ENCODE measurements at regions not wholly inside any gene's neighbourhood (a gene's known extent, or its start where the extent isn't known, plus 50 kb on each side); places are given as distances from the start of the nearest gene placed in this dataset.
"Not testable (repeated sequence)": the region's sequence is repeated elsewhere in the genome, so short reads cannot be mapped to it uniquely, and the experiment has no call there.

DNA sequence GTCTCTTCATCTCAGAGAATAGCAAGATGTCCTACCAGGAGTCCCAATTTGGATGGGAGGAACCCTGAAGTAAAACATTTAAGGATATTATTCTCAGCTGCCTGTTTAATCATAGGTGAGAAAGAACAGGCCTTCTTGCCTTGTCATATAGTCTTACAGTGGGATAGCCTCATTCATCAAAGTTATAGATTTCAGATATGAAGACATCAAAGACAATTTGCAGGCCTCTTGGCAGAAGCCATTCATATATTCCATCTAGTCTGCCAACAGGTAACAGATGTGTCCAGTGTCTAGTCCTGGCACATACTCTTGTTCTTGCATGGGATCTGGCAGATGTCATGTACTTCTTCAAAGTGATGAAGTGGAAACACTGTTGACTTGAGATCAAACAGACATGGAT, 601.3 kb upstream of the GHITM start:
- DNase-seq (no peak), ATAC-seq (replicated peaks) (no peak)
- Mint-ChIP-seq H3K4me1 (ENCODE audit: low read depth in 2 of 2) (no peaks in the 10 kb centered on the region), H3K27ac (no peak overlapping the region), H3K4me3 (no peak overlapping the region), H3K27me3 (no peaks in the 10 kb centered on the region), H3K9me3 (peaks cover 7 to 10% of the 10 kb centered on the region in 2 donors), H3K36me3 (ENCODE audit: insufficient read depth) (no peaks in the 10 kb centered on the region)

DNA sequence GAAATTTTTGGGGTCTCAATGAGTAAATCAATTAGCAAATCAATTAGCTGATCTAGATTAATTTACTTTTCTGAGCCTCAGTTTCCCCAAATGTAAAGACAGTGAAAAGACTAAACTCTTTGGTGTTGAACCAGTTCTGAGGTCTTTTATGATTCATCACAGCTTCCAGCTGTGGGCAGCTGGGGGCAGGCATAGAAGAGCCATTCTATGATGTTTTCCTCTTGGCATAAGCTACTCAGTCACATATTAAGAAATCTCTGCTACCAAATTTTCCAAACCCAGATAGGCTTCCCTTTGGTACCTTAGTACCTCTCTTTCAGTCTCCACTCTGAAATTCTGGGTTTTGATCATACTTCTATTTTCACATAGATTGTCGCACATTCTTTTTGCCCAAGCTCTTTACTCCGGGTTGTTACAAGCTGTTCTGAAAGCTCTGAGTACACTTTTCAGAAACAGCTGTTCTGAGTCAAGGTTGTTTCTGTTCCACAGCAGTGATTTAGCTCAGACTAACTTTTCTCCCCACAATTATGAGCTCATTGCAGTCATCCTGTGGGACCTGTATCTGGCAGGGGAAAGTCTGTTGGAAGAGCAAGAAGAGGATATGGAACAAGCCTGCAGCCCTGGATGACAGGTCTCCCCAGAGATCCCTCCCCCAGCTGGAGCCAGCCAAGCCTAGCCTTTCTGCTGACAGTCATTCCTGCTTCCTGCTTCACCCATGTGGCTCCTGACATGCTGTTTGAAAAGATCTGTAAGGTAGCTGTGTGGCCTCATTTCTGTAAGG, 599.6 kb upstream of the GHITM start:
- no peaks in the 10 kb centered on the region for H3K4me1 Mint-ChIP-seq (ENCODE audit: low read depth in 2 of 2)
- no peaks in the 10 kb centered on the region for H3K27me3 Mint-ChIP-seq
- no peaks in the 10 kb centered on the region for H3K36me3 Mint-ChIP-seq (ENCODE audit: insufficient read depth)
- ATAC-seq (replicated peaks): no peak
- H3K9me3 Mint-ChIP-seq: peaks cover 7% of the 10 kb centered on the region in 2 donors
- no peak overlapping the region for H3K27ac Mint-ChIP-seq
- no peak for DNase-seq
- H3K4me3 Mint-ChIP-seq: no peak overlapping the region

DNA sequence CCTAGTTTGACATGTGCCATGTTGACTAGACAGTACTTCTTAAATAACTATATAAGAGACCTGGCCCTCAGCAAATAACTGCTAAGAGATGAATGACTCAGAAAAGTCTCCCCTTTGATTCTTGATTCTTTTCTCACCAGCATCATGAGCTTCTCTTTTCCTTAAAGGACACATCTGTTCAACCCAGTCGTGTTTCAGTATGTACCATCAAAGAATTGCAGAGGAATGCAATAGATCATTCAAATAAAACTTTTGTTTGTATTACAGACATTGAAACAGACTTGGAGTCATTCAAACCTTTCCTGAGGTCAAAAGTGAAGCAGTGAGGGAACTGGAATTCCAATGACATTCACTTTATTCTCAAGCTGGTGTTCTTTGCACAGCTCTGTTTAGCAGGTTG, 598.3 kb upstream of the GHITM start:
- no peak for ATAC-seq (replicated peaks)
- no peak for DNase-seq
- Mint-ChIP-seq H3K9me3 (peaks cover 7% of the 10 kb centered on the region in 2 donors), H3K36me3 (ENCODE audit: insufficient read depth) (no peaks in the 10 kb centered on the region), H3K27me3 (no peaks in the 10 kb centered on the region), H3K4me3 (no peak overlapping the region), H3K4me1 (ENCODE audit: low read depth in 2 of 2) (no peaks in the 10 kb centered on the region), H3K27ac (no peak overlapping the region)

DNA sequence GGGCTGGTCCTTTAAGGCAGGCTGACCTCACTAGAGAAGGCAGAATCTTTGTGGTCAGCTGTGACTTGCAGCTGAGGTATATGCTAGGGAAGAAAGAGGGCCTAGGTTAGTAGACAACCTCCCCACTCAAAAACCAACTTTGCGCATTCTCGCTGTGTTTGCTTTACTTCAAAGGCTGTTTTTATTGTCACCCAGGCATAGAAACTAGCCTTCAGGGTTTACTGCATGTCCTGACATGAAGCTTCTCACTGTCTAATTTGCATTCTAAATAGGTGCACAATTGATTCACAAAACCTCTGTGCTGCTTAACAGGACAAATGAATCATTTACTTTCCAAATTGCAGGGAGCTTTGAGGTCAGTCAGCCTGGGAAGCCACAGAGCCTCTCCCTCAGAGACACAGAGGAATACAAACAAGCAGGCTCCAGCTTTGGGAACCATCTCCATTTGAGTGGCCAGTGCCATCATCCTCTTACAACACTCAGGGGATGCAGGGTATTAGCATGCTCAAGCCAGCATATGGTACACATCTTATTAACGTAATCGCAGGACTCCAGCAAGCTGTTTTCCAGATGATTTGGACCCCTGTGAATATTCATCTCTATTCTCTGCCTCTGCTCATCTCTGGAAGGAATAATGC, 596.4 kb upstream of the GHITM start:
- H3K9me3 Mint-ChIP-seq: peaks cover 0 to 4% of the 10 kb centered on the region in 2 donors
- DNase-seq (no peak), ATAC-seq (replicated peaks) (no peak)
- no peaks in the 10 kb centered on the region for H3K27me3 Mint-ChIP-seq
- no peak overlapping the region for H3K27ac Mint-ChIP-seq
- H3K4me3 Mint-ChIP-seq: no peak overlapping the region
- H3K36me3 Mint-ChIP-seq (ENCODE audit: insufficient read depth): no peaks in the 10 kb centered on the region
- H3K4me1 Mint-ChIP-seq (ENCODE audit: low read depth in 2 of 2): no peaks in the 10 kb centered on the region

DNA sequence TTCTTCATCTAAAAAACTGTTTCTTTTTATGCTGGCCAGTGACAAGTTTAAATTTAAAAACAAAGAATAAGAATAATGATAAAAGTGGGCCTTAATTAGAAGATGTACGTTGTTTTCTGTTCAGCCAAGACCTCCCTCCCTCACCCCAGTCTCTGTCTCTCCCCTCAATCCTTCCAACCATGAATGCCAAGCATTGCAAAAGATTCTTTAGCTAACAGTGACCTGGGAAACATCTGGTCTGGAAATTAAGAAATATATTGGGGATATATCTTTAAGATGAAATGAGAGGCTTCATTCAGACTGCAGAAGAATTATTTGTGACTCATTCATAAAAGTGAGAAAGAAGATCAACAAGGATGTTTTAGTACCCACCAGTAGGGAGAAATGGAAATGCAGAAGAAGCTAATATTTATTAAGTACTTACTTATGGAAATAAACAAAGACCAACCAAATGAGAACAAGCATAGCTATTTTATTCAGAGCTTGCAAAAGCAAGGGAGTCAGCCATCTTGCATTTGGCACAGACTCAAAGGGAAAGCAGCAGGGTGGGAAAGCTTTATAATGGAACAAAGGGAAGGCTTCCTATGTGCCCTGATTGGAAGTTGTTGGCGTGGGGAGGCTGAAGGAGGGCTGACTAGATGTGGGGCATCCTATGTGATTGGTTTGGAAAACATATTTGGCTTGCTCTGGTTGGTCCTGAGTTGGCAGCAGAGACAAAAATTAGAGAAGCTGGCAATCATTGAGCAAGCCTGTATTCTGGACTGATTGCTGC, 595.4 kb upstream of the GHITM start:
- DNase-seq: no peak
- Mint-ChIP-seq H3K4me1 (ENCODE audit: low read depth in 2 of 2) (no peaks in the 10 kb centered on the region), H3K36me3 (ENCODE audit: insufficient read depth) (no peaks in the 10 kb centered on the region), H3K4me3 (no peak overlapping the region), H3K9me3 (peaks cover 0 to 8% of the 10 kb centered on the region in 2 donors), H3K27me3 (no peaks in the 10 kb centered on the region), H3K27ac (no peak overlapping the region)
- no peak for ATAC-seq (replicated peaks)

DNA sequence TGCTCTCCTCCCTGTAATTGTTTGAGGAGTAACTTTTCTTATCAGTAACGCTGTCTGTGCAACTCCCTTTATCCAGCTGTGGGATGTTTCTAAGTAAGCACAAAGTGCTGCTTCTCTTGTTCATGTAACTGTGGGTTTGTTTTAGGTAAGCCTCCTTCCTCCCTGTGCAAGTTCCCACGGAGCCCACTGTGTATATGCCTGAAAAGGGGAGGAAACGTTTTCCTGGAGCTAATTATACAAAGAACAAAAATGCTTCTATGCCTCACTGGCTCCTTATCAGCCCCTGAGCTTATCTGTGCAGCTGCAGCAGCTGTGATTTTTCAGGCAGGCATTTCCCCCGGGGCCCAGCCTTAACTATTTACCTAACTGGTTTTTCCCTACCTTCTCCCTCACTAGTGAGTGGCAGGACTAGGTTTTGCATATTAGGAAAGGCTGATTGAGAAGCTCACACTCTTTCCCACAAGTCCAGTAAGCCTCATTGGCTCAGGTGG, 593.4 kb upstream of the GHITM start:
- ATAC-seq (replicated peaks) (no peak), DNase-seq (no peak)
- Mint-ChIP-seq H3K4me1 (ENCODE audit: low read depth in 2 of 2) (no peaks in the 10 kb centered on the region), H3K9me3 (peaks cover 0 to 4% of the 10 kb centered on the region in 2 donors), H3K36me3 (ENCODE audit: insufficient read depth) (no peaks in the 10 kb centered on the region), H3K27me3 (no peaks in the 10 kb centered on the region), H3K27ac (no peak overlapping the region), H3K4me3 (no peak overlapping the region)

DNA sequence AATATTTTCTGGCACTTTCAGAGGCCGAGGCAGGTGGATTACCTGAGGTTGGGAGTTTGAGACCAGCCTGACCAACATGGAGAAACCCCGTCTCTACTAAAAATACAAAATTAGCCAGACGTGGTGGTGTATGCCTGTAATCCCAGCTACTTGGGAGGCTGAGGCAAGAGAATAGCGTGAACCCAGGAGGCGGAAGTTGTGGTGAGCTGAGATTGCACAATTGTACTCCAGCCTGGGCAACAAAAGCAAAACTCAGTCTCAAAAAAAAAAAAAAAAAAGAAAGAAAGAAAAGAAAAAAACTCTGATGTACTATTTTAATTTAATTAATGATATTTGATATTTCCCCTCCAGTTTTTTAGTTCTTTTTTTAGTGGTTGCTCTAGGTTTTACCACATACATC, 588.1 kb upstream of the GHITM start:
- ATAC-seq (replicated peaks); H3K27ac Mint-ChIP-seq; DNase-seq; H3K27me3 Mint-ChIP-seq; H3K4me1 Mint-ChIP-seq (ENCODE audit: low read depth in 2 of 2); H3K4me3 Mint-ChIP-seq; H3K36me3 Mint-ChIP-seq (ENCODE audit: insufficient read depth): not testable (repeated sequence)
- H3K9me3 Mint-ChIP-seq: peaks cover 5 to 11% of the 10 kb centered on the region in 2 donors

DNA sequence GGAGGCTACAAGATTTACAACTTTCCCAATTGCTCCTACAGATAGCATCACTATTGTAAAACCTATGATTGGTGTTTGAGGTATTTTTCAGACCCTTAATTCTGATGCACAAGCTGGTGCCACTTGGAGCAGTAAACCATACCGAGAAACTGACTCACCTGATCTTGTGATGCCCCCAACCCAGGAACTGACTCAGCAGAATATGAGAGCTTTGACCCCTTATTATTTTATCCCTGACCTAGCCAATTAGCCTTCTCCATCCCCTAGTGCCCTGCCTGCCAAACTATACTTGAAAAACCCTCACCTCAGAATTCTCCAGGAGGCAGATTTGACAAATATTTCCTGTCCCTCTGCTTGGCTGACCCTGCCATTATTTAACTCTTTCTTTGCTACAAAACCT, 585.9 kb upstream of the GHITM start:
- no peaks in the 10 kb centered on the region for H3K36me3 Mint-ChIP-seq (ENCODE audit: insufficient read depth)
- no peaks in the 10 kb centered on the region for H3K27me3 Mint-ChIP-seq
- H3K9me3 Mint-ChIP-seq: peaks cover 6 to 11% of the 10 kb centered on the region in 2 donors
- H3K4me1 Mint-ChIP-seq (ENCODE audit: low read depth in 2 of 2): no peaks in the 10 kb centered on the region
- ATAC-seq (replicated peaks): no peak
- H3K4me3 Mint-ChIP-seq: no peak overlapping the region
- no peak for DNase-seq
- no peak overlapping the region for H3K27ac Mint-ChIP-seq

DNA sequence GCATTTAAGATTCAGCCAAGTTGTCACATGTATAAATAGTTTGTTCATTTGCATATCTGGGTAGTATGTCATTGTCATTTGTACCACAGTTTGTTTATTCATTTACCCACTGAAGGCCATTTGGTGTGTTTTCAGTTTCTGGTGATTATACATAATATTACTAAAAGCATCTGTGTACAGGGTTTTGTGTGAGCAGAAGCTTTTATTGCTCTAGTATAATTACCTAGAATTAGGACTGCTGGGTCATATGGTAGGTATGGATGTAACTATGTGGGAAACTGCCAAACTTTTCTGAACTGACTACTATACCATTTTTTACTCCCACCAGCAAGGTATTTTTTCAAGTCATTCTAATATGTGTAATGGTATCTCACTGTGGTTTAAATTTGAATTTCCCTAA, 584.0 kb upstream of the GHITM start:
- H3K27me3 Mint-ChIP-seq: no peaks in the 10 kb centered on the region
- no peak for ATAC-seq (replicated peaks)
- H3K27ac Mint-ChIP-seq: no peak overlapping the region
- H3K4me1 Mint-ChIP-seq (ENCODE audit: low read depth in 2 of 2): no peaks in the 10 kb centered on the region
- peaks cover 4 to 11% of the 10 kb centered on the region in 2 donors for H3K9me3 Mint-ChIP-seq
- DNase-seq: no peak
- no peak overlapping the region for H3K4me3 Mint-ChIP-seq
- H3K36me3 Mint-ChIP-seq (ENCODE audit: insufficient read depth): no peaks in the 10 kb centered on the region

DNA sequence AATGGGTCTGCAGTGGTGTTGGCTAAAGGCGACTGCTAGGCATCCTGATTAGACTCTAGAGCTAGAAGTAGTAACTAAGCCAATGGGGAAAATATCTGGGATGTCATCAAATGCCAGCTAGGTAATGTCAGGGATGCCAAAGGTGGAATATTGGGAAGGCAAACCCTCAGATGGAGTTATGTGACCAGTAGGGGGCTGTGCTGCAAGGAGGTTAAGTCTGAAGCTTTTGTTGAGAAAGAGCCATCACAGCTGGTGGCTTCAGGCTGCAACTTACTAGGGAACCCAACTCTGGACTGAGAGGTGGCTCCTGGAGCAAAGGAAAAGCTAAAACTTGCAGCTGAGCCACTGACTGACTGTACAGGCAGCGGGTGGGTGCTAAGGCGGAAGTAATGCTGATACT, 576.9 kb upstream of the GHITM start:
- ATAC-seq (replicated peaks): no peak
- H3K27me3 Mint-ChIP-seq: no peaks in the 10 kb centered on the region
- H3K36me3 Mint-ChIP-seq (ENCODE audit: insufficient read depth): no peaks in the 10 kb centered on the region
- no peak overlapping the region for H3K4me3 Mint-ChIP-seq
- H3K9me3 Mint-ChIP-seq: peaks cover 9 to 20% of the 10 kb centered on the region in 2 donors
- DNase-seq: no peak
- no peaks in the 10 kb centered on the region for H3K4me1 Mint-ChIP-seq (ENCODE audit: low read depth in 2 of 2)
- no peak overlapping the region for H3K27ac Mint-ChIP-seq

DNA sequence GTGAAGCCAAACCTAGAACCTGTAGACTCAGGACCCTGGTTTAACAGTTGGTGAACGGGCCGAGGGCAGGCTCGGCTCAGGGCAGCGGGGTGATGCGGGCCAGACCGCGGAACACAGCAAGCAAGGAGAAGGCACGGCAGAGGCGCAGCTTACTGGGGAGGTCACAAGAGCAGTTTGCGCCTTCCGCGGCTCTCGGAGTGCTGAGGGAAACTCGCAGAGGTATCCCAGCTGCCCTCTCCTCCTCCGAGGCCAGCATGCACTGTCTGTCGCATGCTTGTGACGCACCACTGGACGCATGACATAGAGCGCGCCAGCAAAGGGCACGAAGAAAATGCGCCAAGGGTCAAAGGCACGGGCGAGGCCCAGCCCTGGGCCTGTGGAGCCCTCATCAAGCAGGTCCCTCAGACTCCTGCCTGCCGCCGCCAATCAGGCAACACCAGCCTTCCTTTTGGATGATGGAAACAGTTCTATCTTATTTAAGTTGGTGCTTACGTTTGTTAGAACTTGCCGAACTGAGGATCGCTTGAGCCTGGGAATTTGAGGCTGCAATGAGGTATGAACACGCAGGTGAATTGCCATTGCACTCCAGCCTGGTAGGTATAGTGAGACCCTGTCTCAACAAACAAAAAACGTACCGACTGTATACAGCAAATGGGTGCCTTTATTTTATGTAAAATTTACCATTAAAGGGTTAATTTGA, 574.3 kb upstream of the GHITM start:
- Mint-ChIP-seq H3K36me3 (ENCODE audit: insufficient read depth) (no peaks in the 10 kb centered on the region), H3K27ac (no peak overlapping the region), H3K4me1 (ENCODE audit: low read depth in 2 of 2) (no peaks in the 10 kb centered on the region), H3K27me3 (no peaks in the 10 kb centered on the region), H3K9me3 (peaks cover 7 to 27% of the 10 kb centered on the region in 2 donors), H3K4me3 (no peak overlapping the region)
- no peak for DNase-seq
- ATAC-seq (replicated peaks): no peak

DNA sequence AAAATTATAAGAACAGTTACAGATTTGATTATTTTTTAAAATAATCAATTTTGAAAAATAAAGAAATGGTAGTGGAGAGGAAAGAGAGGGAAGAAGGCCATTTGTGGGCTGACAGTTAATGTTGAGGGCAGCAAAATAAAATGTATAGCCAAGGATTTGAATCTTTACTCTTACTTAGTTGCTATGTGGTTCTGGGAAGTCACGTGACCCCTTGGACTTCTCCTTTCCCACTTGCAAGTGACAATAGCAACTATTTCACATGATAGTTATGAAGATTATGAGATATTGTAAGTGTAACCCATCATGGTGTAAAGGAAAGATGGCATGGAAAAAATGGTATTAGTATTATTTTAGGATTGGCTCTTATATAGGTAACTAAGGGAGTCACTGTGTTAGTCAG, 567.3 kb upstream of the GHITM start:
- H3K9me3 Mint-ChIP-seq: peaks cover 2 to 11% of the 10 kb centered on the region in 2 donors
- no peaks in the 10 kb centered on the region for H3K27me3 Mint-ChIP-seq
- no peaks in the 10 kb centered on the region for H3K36me3 Mint-ChIP-seq (ENCODE audit: insufficient read depth)
- ATAC-seq (replicated peaks) (no peak), DNase-seq (no peak)
- no peak overlapping the region for H3K4me3 Mint-ChIP-seq
- no peak overlapping the region for H3K27ac Mint-ChIP-seq
- H3K4me1 Mint-ChIP-seq (ENCODE audit: low read depth in 2 of 2): no peaks in the 10 kb centered on the region

DNA sequence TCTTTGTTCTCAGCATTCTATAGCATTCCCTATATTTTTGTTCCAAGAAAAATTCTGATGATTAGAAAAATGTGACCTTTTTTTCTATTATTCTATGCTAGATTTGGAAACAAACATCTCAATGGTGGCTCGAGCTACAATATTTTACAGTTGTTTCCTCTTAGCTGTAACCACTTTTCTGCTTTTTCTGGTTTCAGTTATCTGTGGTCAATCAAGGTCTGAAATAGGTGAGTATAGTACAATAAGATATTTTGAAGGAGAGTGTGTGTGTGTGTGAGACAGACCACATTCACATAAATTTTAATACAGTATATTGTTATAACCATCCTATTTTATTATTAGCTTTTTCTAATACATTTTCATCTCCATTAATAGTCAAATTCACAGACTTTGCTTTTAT, 564.5 kb upstream of the GHITM start:
- ATAC-seq (replicated peaks) (no peak), DNase-seq (no peak)
- no peaks in the 10 kb centered on the region for H3K4me1 Mint-ChIP-seq (ENCODE audit: low read depth in 2 of 2)
- no peak overlapping the region for H3K4me3 Mint-ChIP-seq
- H3K27me3 Mint-ChIP-seq: no peaks in the 10 kb centered on the region
- no peaks in the 10 kb centered on the region for H3K36me3 Mint-ChIP-seq (ENCODE audit: insufficient read depth)
- H3K27ac Mint-ChIP-seq: no peak overlapping the region
- peaks cover 5 to 12% of the 10 kb centered on the region in 2 donors for H3K9me3 Mint-ChIP-seq
